ENCODE measurements at regions not wholly inside any gene's neighbourhood (a gene's known extent, or its start where the extent isn't known, plus 50 kb on each side); places are given as distances from the start of the nearest gene placed in this dataset.

GRCh38 chr12:11573880-11574279 lies 75.6 kb upstream of the ETV6 start:
- DNase-seq (ENCODE audit: insufficient read length): no peak
- TF ChIP-seq TAF1 (IDR thresholded peaks at IDR 0.05; ENCODE audit: borderline replicate concordance, low read depth, low read length) (no peak), POLR2AphosphoS5 (IDR thresholded peaks at IDR 0.05; ENCODE audit: low read depth, low read length) (no peak), POLR2A (IDR thresholded peaks at IDR 0.05; ENCODE audit: low read depth, low read length) (no peak)
- FAIRE-seq: no peak

- FAIRE-seq: peak; percentile 92
- no peak for DNase-seq (ENCODE audit: insufficient read length)
- TF ChIP-seq POLR2AphosphoS5 (IDR thresholded peaks at IDR 0.05; ENCODE audit: low read depth, low read length) (no peak), TAF1 (IDR thresholded peaks at IDR 0.05; ENCODE audit: borderline replicate concordance, low read depth, low read length) (no peak), POLR2A (IDR thresholded peaks at IDR 0.05; ENCODE audit: low read depth, low read length) (no peak)
Measured at GRCh38 chr12:11576104-11576503, 73.4 kb upstream of the ETV6 start.

- TF ChIP-seq POLR2A (IDR thresholded peaks at IDR 0.05; ENCODE audit: low read depth, low read length): no peak
- TF ChIP-seq POLR2AphosphoS5 (IDR thresholded peaks at IDR 0.05; ENCODE audit: low read depth, low read length): no peak
- TF ChIP-seq TAF1 (IDR thresholded peaks at IDR 0.05; ENCODE audit: borderline replicate concordance, low read depth, low read length): no peak
- DNase-seq (ENCODE audit: insufficient read length) (no peak), FAIRE-seq (peak; percentile 81)
Measured at GRCh38 chr12:11577658-11578260, 71.7 kb upstream of the ETV6 start.

- TF ChIP-seq POLR2A (IDR thresholded peaks at IDR 0.05; ENCODE audit: low read depth, low read length) (no peak), POLR2AphosphoS5 (IDR thresholded peaks at IDR 0.05; ENCODE audit: low read depth, low read length) (no peak), TAF1 (IDR thresholded peaks at IDR 0.05; ENCODE audit: borderline replicate concordance, low read depth, low read length) (no peak)
- peak; percentile 81 for FAIRE-seq
- DNase-seq (ENCODE audit: insufficient read length): no peak
Measured at GRCh38 chr12:11578461-11578993, 70.9 kb upstream of the ETV6 start.

- no peak for DNase-seq (ENCODE audit: insufficient read length)
- TF ChIP-seq TAF1 (IDR thresholded peaks at IDR 0.05; ENCODE audit: borderline replicate concordance, low read depth, low read length): no peak
- TF ChIP-seq POLR2AphosphoS5 (IDR thresholded peaks at IDR 0.05; ENCODE audit: low read depth, low read length): no peak
- TF ChIP-seq POLR2A (IDR thresholded peaks at IDR 0.05; ENCODE audit: low read depth, low read length): no peak
- peak; percentile 81 for FAIRE-seq
Measured at GRCh38 chr12:11580125-11580751, 69.2 kb upstream of the ETV6 start.

- DNase-seq (ENCODE audit: insufficient read length) (no peak), FAIRE-seq (peak; percentile 92)
- no peak for TF ChIP-seq TAF1 (IDR thresholded peaks at IDR 0.05; ENCODE audit: borderline replicate concordance, low read depth, low read length)
- TF ChIP-seq POLR2AphosphoS5 (IDR thresholded peaks at IDR 0.05; ENCODE audit: low read depth, low read length): no peak
- TF ChIP-seq POLR2A (IDR thresholded peaks at IDR 0.05; ENCODE audit: low read depth, low read length): no peak
Measured at GRCh38 chr12:11581179-11581755, 68.2 kb upstream of the ETV6 start.

- TF ChIP-seq POLR2A (IDR thresholded peaks at IDR 0.05; ENCODE audit: low read depth, low read length) (no peak), POLR2AphosphoS5 (IDR thresholded peaks at IDR 0.05; ENCODE audit: low read depth, low read length) (no peak), TAF1 (IDR thresholded peaks at IDR 0.05; ENCODE audit: borderline replicate concordance, low read depth, low read length) (no peak)
- no peak for DNase-seq (ENCODE audit: insufficient read length)
- FAIRE-seq: no peak
Measured at GRCh38 chr12:11584221-11584855, 65.1 kb upstream of the ETV6 start.

GRCh38 chr12:11592484-11592883 lies 57.0 kb upstream of the ETV6 start:
- DNase-seq (ENCODE audit: insufficient read length): no peak
- no peak for FAIRE-seq
- no peak for TF ChIP-seq POLR2AphosphoS5 (IDR thresholded peaks at IDR 0.05; ENCODE audit: low read depth, low read length)
- TF ChIP-seq POLR2A (IDR thresholded peaks at IDR 0.05; ENCODE audit: low read depth, low read length): no peak
- no peak for TF ChIP-seq TAF1 (IDR thresholded peaks at IDR 0.05; ENCODE audit: borderline replicate concordance, low read depth, low read length)

- TF ChIP-seq TAF1 (IDR thresholded peaks at IDR 0.05; ENCODE audit: borderline replicate concordance, low read depth, low read length) (no peak), POLR2AphosphoS5 (IDR thresholded peaks at IDR 0.05; ENCODE audit: low read depth, low read length) (no peak), POLR2A (IDR thresholded peaks at IDR 0.05; ENCODE audit: low read depth, low read length) (no peak)
- DNase-seq (ENCODE audit: insufficient read length): no peak
- FAIRE-seq: no peak
Measured at GRCh38 chr12:11593013-11593412, 56.5 kb upstream of the ETV6 start.

GRCh38 chr12:11595080-11595479 lies 54.4 kb upstream of the ETV6 start:
- no peak for FAIRE-seq
- TF ChIP-seq POLR2AphosphoS5 (IDR thresholded peaks at IDR 0.05; ENCODE audit: low read depth, low read length): no peak
- TF ChIP-seq POLR2A (IDR thresholded peaks at IDR 0.05; ENCODE audit: low read depth, low read length): no peak
- TF ChIP-seq TAF1 (IDR thresholded peaks at IDR 0.05; ENCODE audit: borderline replicate concordance, low read depth, low read length): no peak

GRCh38 chr12:11596141-11596540 lies 53.3 kb upstream of the ETV6 start:
- no peak for DNase-seq (ENCODE audit: insufficient read length)
- FAIRE-seq: no peak
- TF ChIP-seq POLR2A (IDR thresholded peaks at IDR 0.05; ENCODE audit: low read depth, low read length): no peak
- TF ChIP-seq POLR2AphosphoS5 (IDR thresholded peaks at IDR 0.05; ENCODE audit: low read depth, low read length): no peak
- no peak for TF ChIP-seq TAF1 (IDR thresholded peaks at IDR 0.05; ENCODE audit: borderline replicate concordance, low read depth, low read length)

More at GRCh38 chr12:11595080-11595479, 54.4 kb upstream of the ETV6 start:
- no peak for DNase-seq (ENCODE audit: insufficient read length)
